DOHH2 (cell line): ENCODE measurements at regions not wholly inside any gene's neighbourhood (a gene's known extent, or its start where the extent isn't known, plus 50 kb on each side); places are given as distances from the start of the nearest gene placed in this dataset.

Experiments
- H3F3A ChIP-seq: fragments of 200-600 bp; sonication (generic), shearing (Covaris generic); 2 replicates; pipeline ENCODE4 v1.6.0; 2016; ENCODE audit warnings: antibody characterized with exemption, mild to moderate bottlenecking; ENCODE audit not compliant: control insufficient read depth, insufficient read depth
- H3K27ac ChIP-seq: fragments of 200-600 bp; sonication (generic); 2 replicates; pipeline ENCODE4 v1.5.1; 2014; ENCODE audit warnings: low read depth, mild to moderate bottlenecking, low read length, moderate library complexity
- H3K27me3 ChIP-seq: fragments of 200-600 bp; sonication (generic); 2 replicates; pipeline ENCODE4 v1.6.1; 2014; ENCODE audit warnings: mild to moderate bottlenecking, low read length, mixed read lengths; ENCODE audit not compliant: control insufficient read depth
- H3K36me3 ChIP-seq: fragments of 200-600 bp; sonication (generic); 2 replicates; pipeline ENCODE4 v1.6.1; 2014; ENCODE audit warnings: mild to moderate bottlenecking, low read length, moderate library complexity, mixed read lengths; ENCODE audit not compliant: control insufficient read depth
- H3K4me1 ChIP-seq: fragments of 200-600 bp; sonication (generic); 2 replicates; pipeline ENCODE4 v1.6.1; 2014; ENCODE audit warnings: mild to moderate bottlenecking, low read length, mixed read lengths; ENCODE audit not compliant: control insufficient read depth
- H3K4me2 ChIP-seq: fragments of 200-600 bp; sonication (generic); 2 replicates; pipeline ENCODE4 v1.6.0; 2014; ENCODE audit warnings: mild to moderate bottlenecking, low read length, moderate library complexity
- H3K4me3 ChIP-seq: fragments of 200-600 bp; sonication (generic); 2 replicates; pipeline ENCODE4 v1.5.1; 2014; ENCODE audit warnings: mild to moderate bottlenecking, low read length, mixed read lengths
- H3K79me2 ChIP-seq: fragments of 200-600 bp; sonication (generic); 2 replicates; pipeline ENCODE4 v1.6.1; 2014; ENCODE audit warnings: mild to moderate bottlenecking, low read length, mixed read lengths; ENCODE audit not compliant: control insufficient read depth
- H3K9me2 ChIP-seq: fragments of 200-600 bp; sonication (generic); replicated peaks from 2 replicates; pipeline ENCODE4 v1.6.1; 2014; ENCODE audit warnings: mild to moderate bottlenecking, low read length, mixed read lengths; ENCODE audit not compliant: control insufficient read depth
- H3K9me3 ChIP-seq: fragments of 200-600 bp; sonication (generic); 2 replicates; pipeline ENCODE4 v1.6.1; 2014; ENCODE audit warnings: antibody characterized with exemption, low read length, mixed read lengths; ENCODE audit not compliant: control insufficient read depth, insufficient read depth
- H4K20me1 ChIP-seq: fragments of 200-600 bp; sonication (generic); 2 replicates; pipeline ENCODE4 v1.6.0; 2014; ENCODE audit warnings: low read depth, mild to moderate bottlenecking, antibody characterized with exemption, low read length, moderate library complexity; ENCODE audit not compliant: control insufficient read depth, insufficient read depth
- CTCF ChIP-seq: fragments of 200-600 bp; sonication (generic); IDR thresholded peaks from one replicate; pipeline ENCODE4 v1.5.1; 2014; ENCODE audit warnings: antibody characterized with exemption, mild to moderate bottlenecking, low read depth, low read length; ENCODE audit not compliant: poor library complexity, severe bottlenecking
- EZH2phosphoT487 ChIP-seq: fragments of 200-600 bp; sonication (generic); IDR thresholded peaks from 2 replicates; pipeline ENCODE4 v1.6.1; 2017; ENCODE audit warnings: borderline replicate concordance, mild to moderate bottlenecking, antibody characterized with exemption, low read length, moderate library complexity, mixed read lengths

GRCh38 chr2:199148076-199148845 is 309.5 kb downstream of the SATB2 start:
- Histone ChIP-seq H3K4me3 (no peak overlapping the region), H3F3A (no peaks in the 10 kb centered on the region), H3K27ac (no peak overlapping the region), H3K27me3 (no peaks in the 10 kb centered on the region), H3K36me3 (no peaks in the 10 kb centered on the region), H3K4me1 (no peaks in the 10 kb centered on the region), H3K79me2 (no peaks in the 10 kb centered on the region), H4K20me1 (no peaks in the 10 kb centered on the region), H3K4me2 (no peak overlapping the region), H3K9me2 (no peaks in the 10 kb centered on the region), H3K9me3 (no peaks in the 10 kb centered on the region)
- TF ChIP-seq EZH2phosphoT487 = no peak
- no peak for TF ChIP-seq CTCF

GRCh38 chr2:199147216-199147615 is 310.5 kb downstream of the SATB2 start:
- no peaks in the 10 kb centered on the region for H4K20me1 ChIP-seq
- no peaks in the 10 kb centered on the region for H3K9me2 ChIP-seq
- no peaks in the 10 kb centered on the region for H3K4me1 ChIP-seq
- H3K4me3 ChIP-seq = no peak overlapping the region
- H3K9me3 ChIP-seq = no peaks in the 10 kb centered on the region
- no peaks in the 10 kb centered on the region for H3K27me3 ChIP-seq
- no peak overlapping the region for H3K27ac ChIP-seq
- no peaks in the 10 kb centered on the region for H3K36me3 ChIP-seq
- H3K4me2 ChIP-seq = no peak overlapping the region
- no peaks in the 10 kb centered on the region for H3K79me2 ChIP-seq
- TF ChIP-seq EZH2phosphoT487 = no peak
- no peak for TF ChIP-seq CTCF
- no peaks in the 10 kb centered on the region for H3F3A ChIP-seq

DNA sequence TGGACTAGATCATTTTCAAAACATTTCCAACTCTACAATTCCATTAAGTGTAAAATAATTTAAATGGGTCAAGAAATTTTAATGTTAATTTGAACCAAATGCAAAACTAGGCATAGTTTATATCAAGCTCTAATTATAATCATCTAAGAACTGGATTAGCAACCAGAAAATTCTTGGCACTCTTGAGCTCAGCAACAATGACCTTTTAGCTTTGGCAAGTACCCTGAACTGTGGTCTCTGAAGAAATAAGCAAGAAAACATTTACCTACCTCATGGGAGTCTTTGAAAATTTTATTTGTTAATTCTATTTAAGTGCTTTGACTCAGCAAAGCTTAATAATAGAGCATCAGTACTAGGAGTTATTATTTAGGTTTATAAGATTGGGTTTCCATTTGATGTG is 313.2 kb downstream of the SATB2 start:
- TF ChIP-seq CTCF (no peak), EZH2phosphoT487 (no peak)
- H3K4me2 ChIP-seq = no peak overlapping the region
- H3K27ac ChIP-seq = no peak overlapping the region
- H4K20me1 ChIP-seq = no peaks in the 10 kb centered on the region
- no peaks in the 10 kb centered on the region for H3F3A ChIP-seq
- H3K36me3 ChIP-seq = no peaks in the 10 kb centered on the region
- H3K79me2 ChIP-seq = no peaks in the 10 kb centered on the region
- no peaks in the 10 kb centered on the region for H3K9me2 ChIP-seq
- no peaks in the 10 kb centered on the region for H3K4me1 ChIP-seq
- no peak overlapping the region for H3K4me3 ChIP-seq
- no peaks in the 10 kb centered on the region for H3K27me3 ChIP-seq
- H3K9me3 ChIP-seq = no peaks in the 10 kb centered on the region
